ENCODE measurements at regions not wholly inside any gene's neighbourhood (a gene's known extent, or its start where the extent isn't known, plus 50 kb on each side); places are given as distances from the start of the nearest gene placed in this dataset.

- TF ChIP-seq CHD7 (IDR thresholded peaks at IDR 0.05; ENCODE audit: insufficient replicate concordance, low read length) (no peak), ASH2L (IDR thresholded peaks at IDR 0.05; ENCODE audit: low read length) (no peak), CREB1 (IDR thresholded peaks at IDR 0.05) (no peak), SIX5 (IDR thresholded peaks at IDR 0.05; ENCODE audit: low read depth, low read length) (no peak), TAF7 (optimal IDR thresholded peaks at IDR 0.05; ENCODE audit: borderline replicate concordance, low read depth, low read length) (no peak), HDAC6 (IDR thresholded peaks at IDR 0.05; ENCODE audit: low read depth, low read length) (no peak)
Observed at GRCh38 chr2:14781142-14781541, 148.6 kb downstream of the LRATD1 start (continued).
